ENCODE measurements at regions not wholly inside any gene's neighbourhood (a gene's known extent, or its start where the extent isn't known, plus 50 kb on each side); places are given as distances from the start of the nearest gene placed in this dataset.
"Not testable (repeated sequence)": the region's sequence is repeated elsewhere in the genome, so short reads cannot be mapped to it uniquely, and the experiment has no call there.

GRCh38 chr2:89968567-89968966 lies 1277.1 kb downstream of the RPIA start:
- 26 to 60% (median 57%) methylated on average over 3 of the region's 3 CpGs for WGBS, 3 donors
- H3K4me3 ChIP-seq; H3K27me3 ChIP-seq; H3K9me3 ChIP-seq; H3K4me1 ChIP-seq (ENCODE audit: insufficient read depth); DNase-seq; H3K36me3 ChIP-seq; H3K27ac ChIP-seq; intact Hi-C loops (cut with DNase I): not testable (repeated sequence)

GRCh38 chr2:89969190-89969589 lies 1277.7 kb downstream of the RPIA start:
- DNase-seq; intact Hi-C loops (cut with DNase I): not testable (repeated sequence)

GRCh38 chr2:89973849-89974248 lies 1282.4 kb downstream of the RPIA start:
- DNase-seq; H3K4me1 ChIP-seq (ENCODE audit: insufficient read depth); H3K36me3 ChIP-seq; H3K9me3 ChIP-seq; intact Hi-C loops (cut with DNase I); H3K4me3 ChIP-seq; H3K27ac ChIP-seq; H3K27me3 ChIP-seq: not testable (repeated sequence)
- WGBS, 3 donors: 68 to 84% (median 70%) methylated on average over 3 of the region's 3 CpGs

More at GRCh38 chr2:89969190-89969589, 1277.7 kb downstream of the RPIA start:
- not testable (repeated sequence) for H3K27ac ChIP-seq; H3K27me3 ChIP-seq; H3K4me3 ChIP-seq; H3K36me3 ChIP-seq; H3K9me3 ChIP-seq; H3K4me1 ChIP-seq (ENCODE audit: insufficient read depth)
- 53 to 93% (median 61%) methylated on average over 2 to 4 of the region's 4 CpGs for WGBS, 3 donors

GRCh38 chr2:89979826-89980537 lies 1288.5 kb downstream of the RPIA start:
- WGBS, 3 donors: 39 to 67% (median 54%) methylated on average over 2 of the region's 2 CpGs
- not testable (repeated sequence) for DNase-seq, H3K4me3 ChIP-seq

GRCh38 chr2:89982246-89982645 lies 1290.8 kb downstream of the RPIA start:
- H3K27ac ChIP-seq; intact Hi-C loops (cut with DNase I); H3K36me3 ChIP-seq; H3K4me3 ChIP-seq; H3K4me1 ChIP-seq (ENCODE audit: insufficient read depth); DNase-seq; H3K9me3 ChIP-seq; H3K27me3 ChIP-seq: not testable (repeated sequence)
- 55 to 64% (median 62%) methylated on average over 4 of the region's 4 CpGs for WGBS, 3 donors

More at GRCh38 chr2:89979826-89980537, 1288.5 kb downstream of the RPIA start:
- H3K4me1 ChIP-seq (ENCODE audit: insufficient read depth); H3K36me3 ChIP-seq; H3K27me3 ChIP-seq; intact Hi-C loops (cut with DNase I); H3K9me3 ChIP-seq; H3K27ac ChIP-seq: not testable (repeated sequence)

- H3K4me1 ChIP-seq (ENCODE audit: insufficient read depth); H3K27ac ChIP-seq; H3K4me3 ChIP-seq; H3K27me3 ChIP-seq; intact Hi-C loops (cut with DNase I); H3K9me3 ChIP-seq; DNase-seq; H3K36me3 ChIP-seq: not testable (repeated sequence)
- WGBS, 3 donors: no CpG with 5 or more reads among the region's 3 CpGs
Measured at GRCh38 chr2:89985650-89986049, 1294.2 kb downstream of the RPIA start.

GRCh38 chr2:89986532-89986931 lies 1295.1 kb downstream of the RPIA start:
- intact Hi-C loops (cut with DNase I); H3K36me3 ChIP-seq; H3K4me1 ChIP-seq (ENCODE audit: insufficient read depth); H3K27me3 ChIP-seq; DNase-seq; H3K9me3 ChIP-seq; H3K4me3 ChIP-seq; H3K27ac ChIP-seq: not testable (repeated sequence)
- WGBS, 3 donors: 65 to 81% (median 66%) methylated on average over 4 of the region's 4 CpGs

- H3K4me3 ChIP-seq; H3K27ac ChIP-seq; intact Hi-C loops (cut with DNase I); H3K36me3 ChIP-seq; H3K4me1 ChIP-seq (ENCODE audit: insufficient read depth); H3K27me3 ChIP-seq; DNase-seq; H3K9me3 ChIP-seq: not testable (repeated sequence)
Measured at GRCh38 chr2:89996779-89997178, 1305.3 kb downstream of the RPIA start.

GRCh38 chr2:90004553-90004952 lies 1313.1 kb downstream of the RPIA start:
- H3K4me3 ChIP-seq; DNase-seq; H3K4me1 ChIP-seq (ENCODE audit: insufficient read depth); H3K9me3 ChIP-seq; H3K27me3 ChIP-seq; H3K36me3 ChIP-seq; H3K27ac ChIP-seq; intact Hi-C loops (cut with DNase I): not testable (repeated sequence)

GRCh38 chr2:90010442-90011100 lies 1319.1 kb downstream of the RPIA start:
- H3K27me3 ChIP-seq; intact Hi-C loops (cut with DNase I); H3K36me3 ChIP-seq; H3K4me1 ChIP-seq (ENCODE audit: insufficient read depth); H3K9me3 ChIP-seq; H3K4me3 ChIP-seq; DNase-seq; H3K27ac ChIP-seq: not testable (repeated sequence)
- 39 to 53% (median 41%) methylated on average over 3 to 4 of the region's 4 CpGs for WGBS, 3 donors

- H3K4me3 ChIP-seq; H3K36me3 ChIP-seq; H3K4me1 ChIP-seq (ENCODE audit: insufficient read depth); H3K27me3 ChIP-seq; DNase-seq; H3K9me3 ChIP-seq; H3K27ac ChIP-seq; intact Hi-C loops (cut with DNase I): not testable (repeated sequence)
Measured at GRCh38 chr2:90011101-90011443, 1319.6 kb downstream of the RPIA start.

GRCh38 chr2:90019908-90020307 lies 1328.4 kb downstream of the RPIA start:
- WGBS, 3 donors: 35 to 59% (median 55%) methylated on average over 1 of the region's 1 CpG
- not testable (repeated sequence) for H3K36me3 ChIP-seq, H3K9me3 ChIP-seq

More at GRCh38 chr2:90019908-90020307, 1328.4 kb downstream of the RPIA start:
- intact Hi-C loops (cut with DNase I); H3K27ac ChIP-seq; DNase-seq; H3K4me1 ChIP-seq (ENCODE audit: insufficient read depth); H3K4me3 ChIP-seq; H3K27me3 ChIP-seq: not testable (repeated sequence)
